Non-pigmented ciliary epithelial cell (primary cell): ENCODE measurements at regions not wholly inside any gene's neighbourhood (a gene's known extent, or its start where the extent isn't known, plus 50 kb on each side); places are given as distances from the start of the nearest gene placed in this dataset.

Experiments used
- DNase-seq: peaks from one replicate; pipeline ENCODE4 v3.0.0-alpha.2; 2010; ENCODE audit warnings: low read depth

- no peak for DNase-seq
These were observed 211.9 kb downstream of the MYCN start for GRCh38 chr2:16152071-16152927.

GRCh38 chr2:16151651-16152050 is 211.3 kb downstream of the MYCN start:
- no peak for DNase-seq

GRCh38 chr2:16151281-16151570 is 210.9 kb downstream of the MYCN start:
- DNase-seq = no peak

GRCh38 chr2:16150456-16151280 is 210.3 kb downstream of the MYCN start:
- DNase-seq = no peak

GRCh38 chr2:16149349-16150243 is 209.2 kb downstream of the MYCN start:
- no peak for DNase-seq

GRCh38 chr2:16148632-16149348 is 208.4 kb downstream of the MYCN start:
- DNase-seq = no peak

- DNase-seq = no peak
These were observed 202.3 kb downstream of the MYCN start for GRCh38 chr2:16142383-16143361.

GRCh38 chr2:16141641-16141921 is 201.2 kb downstream of the MYCN start:
- no peak for DNase-seq

- no peak for DNase-seq
These were observed 200.7 kb downstream of the MYCN start for GRCh38 chr2:16140771-16141640.

- no peak for DNase-seq
These were observed 199.6 kb downstream of the MYCN start for GRCh38 chr2:16139663-16140615.

- DNase-seq = no peak
These were observed 198.7 kb downstream of the MYCN start for GRCh38 chr2:16138811-16139662.

- no peak for DNase-seq
These were observed 196.9 kb downstream of the MYCN start for GRCh38 chr2:16137080-16137755.

- no peak for DNase-seq
These were observed 196.2 kb downstream of the MYCN start for GRCh38 chr2:16136461-16137035.

- no peak for DNase-seq
These were observed 195.6 kb downstream of the MYCN start for GRCh38 chr2:16135913-16136310.

- no peak for DNase-seq
These were observed 195.0 kb downstream of the MYCN start for GRCh38 chr2:16135196-16135912.
